GM19372 (cell line): ENCODE measurements at regions not wholly inside any gene's neighbourhood (a gene's known extent, or its start where the extent isn't known, plus 50 kb on each side); places are given as distances from the start of the nearest gene placed in this dataset.

Experiments used
- ATAC-seq: cut with Tn5 transposase; IDR thresholded peaks from one replicate; pipeline ENCODE4 v1.9.1; 2021; ENCODE audit warnings: mild to moderate bottlenecking, low read depth, moderate library complexity; ENCODE audit not compliant: unreplicated experiment

DNA sequence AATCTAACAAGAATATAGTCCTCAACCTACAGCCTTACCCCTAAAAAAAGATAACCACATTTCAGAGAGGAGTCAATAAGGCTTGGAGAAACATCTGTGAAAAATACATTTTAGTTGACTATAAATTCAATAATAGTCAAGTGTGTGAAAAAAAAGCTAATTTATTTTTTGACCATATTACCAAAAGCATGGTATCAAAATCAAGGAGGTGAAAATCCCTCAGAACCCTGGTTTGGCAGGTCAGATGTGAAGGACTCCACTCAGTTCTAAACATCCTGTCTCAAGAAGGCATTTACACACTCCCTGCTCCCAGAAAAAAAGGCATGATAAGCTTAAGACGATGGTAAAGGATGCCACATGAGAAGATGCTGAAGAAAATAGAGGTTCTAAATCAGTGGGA lies 745.1 kb upstream of the TENM3 start:
- ATAC-seq: no peak

DNA sequence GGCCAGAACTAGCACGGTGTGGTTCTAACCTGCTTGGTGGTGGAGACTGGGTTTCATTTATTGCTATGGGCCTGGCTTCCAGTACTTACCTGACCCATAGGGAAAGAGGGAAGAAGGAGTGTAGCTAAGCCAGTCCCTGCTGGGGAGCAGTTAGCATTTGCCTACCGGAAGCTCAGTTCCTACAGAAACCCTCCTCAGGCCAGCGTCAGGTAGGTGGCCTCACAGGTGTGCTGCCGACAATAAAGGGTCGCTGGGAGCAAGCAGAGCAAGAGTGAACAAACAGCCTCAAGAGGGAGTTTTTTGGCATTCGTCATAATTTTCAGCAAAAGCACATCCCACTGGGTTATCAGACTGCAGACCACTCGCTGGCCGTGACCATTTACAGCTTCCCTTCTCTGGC lies 740.6 kb upstream of the TENM3 start:
- no peak for ATAC-seq

DNA sequence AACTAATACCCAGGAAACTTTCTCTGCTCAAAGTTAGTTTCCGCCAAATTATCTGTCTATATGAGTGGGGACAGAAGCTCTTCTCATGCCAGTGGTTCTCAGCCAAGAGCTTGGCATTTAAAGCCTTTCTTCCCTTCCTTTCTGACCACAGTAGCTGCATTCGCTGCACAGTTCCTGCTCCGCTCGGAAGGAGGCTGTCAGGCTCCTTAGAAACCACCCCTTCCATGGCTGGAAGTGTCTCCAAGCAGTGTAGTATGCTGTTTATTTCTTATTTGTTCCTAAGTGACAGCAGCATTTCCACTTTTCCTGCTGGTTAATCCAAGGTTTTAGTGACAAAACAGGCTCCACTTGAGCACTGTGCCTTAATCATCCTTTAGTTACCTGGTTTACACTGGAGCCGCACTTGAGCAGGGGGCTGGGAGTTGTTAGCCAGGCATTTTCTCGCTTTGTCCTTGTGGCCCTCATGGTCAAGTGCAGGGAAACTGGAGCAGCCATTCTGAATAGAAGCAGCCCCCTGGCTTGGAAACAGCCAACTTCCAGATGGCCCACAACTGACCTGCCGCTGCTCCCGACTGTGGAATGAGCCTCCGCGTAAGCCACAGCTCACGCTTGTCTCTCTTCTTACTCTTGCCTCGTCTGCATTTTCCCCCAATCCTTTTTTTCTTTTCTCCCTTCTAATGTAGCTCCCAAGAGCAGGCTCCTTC lies 739.4 kb upstream of the TENM3 start:
- ATAC-seq: no peak

DNA sequence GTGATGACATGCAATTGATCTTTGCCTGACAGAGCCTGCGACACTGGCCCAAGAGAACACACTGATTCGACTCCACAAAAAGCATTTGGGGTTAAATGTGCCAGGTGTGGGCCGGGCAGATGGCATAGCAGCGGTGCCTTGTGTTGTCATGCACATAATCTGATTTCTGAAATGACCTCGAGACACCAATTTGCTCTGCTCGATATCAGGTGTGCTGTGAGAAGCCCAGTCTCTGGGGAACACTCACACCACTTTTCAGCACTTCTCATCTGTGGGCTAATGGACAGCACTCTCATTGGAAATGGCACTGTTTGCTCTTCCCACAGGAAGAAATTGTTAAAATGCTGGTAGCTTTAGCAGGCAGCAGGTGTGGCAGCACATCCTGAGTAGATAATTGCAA lies 738.3 kb upstream of the TENM3 start:
- no peak for ATAC-seq

DNA sequence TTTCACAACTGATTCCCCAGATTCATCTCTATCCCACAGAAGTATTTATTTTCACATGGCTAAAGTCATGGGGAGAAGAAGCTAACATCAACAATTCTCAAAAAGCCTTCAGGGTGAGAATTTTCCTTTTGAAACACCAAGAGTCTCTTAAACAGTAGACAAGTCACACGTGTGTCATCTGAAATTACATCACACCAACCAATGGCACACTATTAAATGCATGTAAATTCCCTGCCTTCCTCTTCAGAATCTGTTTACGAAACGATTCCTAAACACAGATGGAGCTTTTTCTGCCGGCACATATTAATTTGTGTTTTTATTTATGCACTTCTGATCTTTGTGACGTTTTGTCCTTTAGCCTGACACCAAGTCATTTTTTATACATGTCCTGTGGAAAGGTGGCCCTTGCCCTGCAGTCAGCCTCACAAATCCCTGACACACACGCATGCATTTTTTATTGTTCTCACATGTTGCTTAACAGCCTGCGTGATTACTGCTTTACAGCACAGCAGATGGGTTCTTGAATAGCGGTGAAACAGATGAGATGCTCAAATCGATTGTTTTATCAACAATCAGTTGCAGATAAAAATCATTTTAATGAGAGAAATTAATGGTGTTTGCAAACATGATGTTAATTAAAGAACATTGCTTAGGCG lies 735.9 kb upstream of the TENM3 start:
- no peak for ATAC-seq

- no peak for ATAC-seq
These were observed 735.3 kb upstream of the TENM3 start for GRCh38 chr4:181507938-181508337.

GRCh38 chr4:181508601-181509000 lies 734.6 kb upstream of the TENM3 start:
- ATAC-seq: no peak

DNA sequence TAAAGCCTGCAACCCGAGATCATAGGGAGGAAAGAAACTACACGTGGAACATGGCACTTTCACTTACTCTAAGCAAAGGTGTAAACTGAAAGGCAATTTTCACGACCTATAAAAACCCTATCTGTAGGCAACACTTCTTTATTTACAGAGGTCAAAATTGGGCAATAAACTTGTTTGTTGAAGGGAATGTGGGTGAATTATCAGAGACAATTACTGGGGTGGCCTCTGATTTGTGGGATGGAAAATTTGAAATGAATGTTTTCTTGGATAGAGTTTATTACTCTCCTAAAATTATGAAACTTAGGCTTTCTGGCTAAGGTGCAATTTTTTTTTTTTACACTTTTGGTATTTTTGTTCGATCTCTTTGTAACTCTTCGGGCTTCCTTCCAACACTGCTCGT lies 734.1 kb upstream of the TENM3 start:
- ATAC-seq: no peak

DNA sequence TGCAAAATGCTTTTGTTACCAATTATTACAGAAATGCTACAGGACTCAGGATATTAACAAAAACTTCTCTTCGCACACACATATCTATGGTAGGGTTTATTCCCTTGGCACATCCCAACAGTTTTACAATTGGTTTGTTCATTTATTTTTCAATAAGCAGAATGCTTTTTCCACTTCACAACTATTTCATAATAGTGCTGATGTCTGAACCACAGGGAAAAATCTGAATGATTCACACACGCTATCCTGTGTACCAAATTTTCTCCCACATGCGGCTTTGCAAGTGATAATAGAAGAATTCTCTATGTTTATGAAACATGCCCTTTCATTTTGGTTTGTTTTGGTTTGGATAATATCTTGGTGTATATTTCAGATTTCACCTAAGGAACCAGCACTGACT lies 725.7 kb upstream of the TENM3 start:
- ATAC-seq: no peak

- no peak for ATAC-seq
These were observed 722.4 kb upstream of the TENM3 start for GRCh38 chr4:181520790-181521189.

GRCh38 chr4:181523973-181524372 lies 719.2 kb upstream of the TENM3 start:
- ATAC-seq: no peak

DNA sequence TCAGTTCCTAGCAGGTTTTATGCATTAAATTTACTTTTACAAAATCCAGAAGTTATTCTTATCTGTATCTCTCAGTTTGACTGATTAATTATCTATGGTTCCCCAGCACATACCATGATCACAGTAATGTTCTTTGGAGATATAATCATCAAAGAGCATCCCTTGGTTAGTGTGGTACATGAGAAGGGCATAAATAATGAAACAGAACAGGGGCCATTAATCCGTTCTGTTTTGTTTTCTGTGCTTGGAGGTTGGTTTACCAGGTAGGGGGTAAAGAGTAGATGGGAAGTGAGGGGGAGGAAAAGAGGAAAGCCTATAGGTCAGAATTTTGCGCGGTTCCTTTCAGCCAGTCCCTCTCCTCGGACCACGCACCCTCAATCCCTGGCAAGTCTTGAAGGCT lies 718.7 kb upstream of the TENM3 start:
- no peak for ATAC-seq

- ATAC-seq: no peak
These were observed 717.6 kb upstream of the TENM3 start for GRCh38 chr4:181525634-181526033.

DNA sequence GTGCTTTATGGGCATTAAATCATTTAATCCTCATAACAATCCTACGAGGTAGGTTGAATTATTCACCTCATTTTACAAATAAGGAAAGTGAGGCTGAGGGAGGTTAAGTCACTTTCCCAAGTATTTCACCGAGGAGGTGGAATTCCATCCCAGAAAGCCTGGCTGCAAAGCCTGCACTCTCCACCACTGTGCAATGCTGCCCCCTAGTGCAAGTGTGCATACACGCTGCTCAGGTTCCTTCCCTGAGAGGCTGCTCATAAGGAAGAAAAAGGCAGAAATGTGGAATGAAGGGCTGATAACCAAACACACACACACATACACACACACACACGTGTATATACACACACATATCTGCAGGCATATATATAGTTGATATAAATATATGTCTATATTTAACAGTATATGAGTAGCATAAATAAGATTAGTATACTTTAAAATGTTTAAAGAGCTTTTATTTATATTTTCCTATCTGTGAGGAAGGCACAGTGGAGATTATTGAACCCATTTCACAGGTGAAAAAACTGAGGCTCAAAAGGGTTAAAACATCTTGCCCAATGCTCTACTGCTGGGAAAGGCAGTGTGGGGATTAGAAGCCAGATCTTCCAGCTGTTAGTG lies 714.5 kb upstream of the TENM3 start:
- ATAC-seq: no peak

DNA sequence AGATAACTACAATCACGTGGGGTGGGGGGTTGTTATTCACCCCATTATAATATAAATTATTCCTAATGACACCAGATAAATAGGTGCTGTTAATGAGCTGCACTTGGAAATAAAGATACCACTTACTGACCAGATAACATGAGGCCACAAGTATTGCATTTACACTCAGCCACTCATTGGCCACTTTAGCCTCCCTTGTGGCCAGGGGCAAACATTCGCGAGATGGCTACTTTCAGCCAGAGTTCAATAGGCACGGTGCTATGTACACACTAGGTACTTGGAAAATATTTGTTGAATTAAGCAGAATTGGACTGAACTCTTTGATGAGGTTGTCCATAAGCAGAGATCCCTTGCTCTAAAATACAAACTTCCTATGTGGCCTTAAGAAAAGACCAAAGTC lies 713.7 kb upstream of the TENM3 start:
- ATAC-seq: no peak

- ATAC-seq: no peak
These were observed 706.9 kb upstream of the TENM3 start for GRCh38 chr4:181536196-181536746.

GRCh38 chr4:181536811-181537434 lies 706.3 kb upstream of the TENM3 start:
- ATAC-seq: no peak

DNA sequence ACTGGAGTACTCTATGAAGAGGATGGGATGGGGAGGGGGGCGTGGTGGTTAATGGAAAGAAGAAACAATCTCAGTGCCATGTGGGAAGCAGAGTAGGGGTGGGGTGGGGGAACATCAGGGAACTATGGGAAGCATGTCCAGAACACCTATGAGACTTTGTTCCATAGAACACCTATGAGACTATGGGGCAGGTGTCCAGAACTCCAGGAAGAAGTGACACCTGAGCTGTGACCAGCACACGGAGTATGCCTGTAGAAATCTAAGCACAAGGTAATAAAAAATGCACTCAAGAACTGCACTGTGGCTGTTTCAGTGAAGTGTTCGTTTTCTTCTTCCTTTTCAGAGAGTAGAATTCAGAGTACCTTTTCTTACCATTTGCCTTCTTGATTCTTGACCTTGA lies 704.8 kb upstream of the TENM3 start:
- no peak for ATAC-seq

- no peak for ATAC-seq
These were observed 701.8 kb upstream of the TENM3 start for GRCh38 chr4:181541396-181541795.

GRCh38 chr4:181548873-181549575 lies 694.2 kb upstream of the TENM3 start:
- ATAC-seq: no peak
